HG03354 (cell line): ENCODE measurements at regions not wholly inside any gene's neighbourhood (a gene's known extent, or its start where the extent isn't known, plus 50 kb on each side); places are given as distances from the start of the nearest gene placed in this dataset.
"Not testable (repeated sequence)": the region's sequence is repeated elsewhere in the genome, so short reads cannot be mapped to it uniquely, and the experiment has no call there.

Experiments
- ATAC-seq: cut with Tn5 transposase; IDR thresholded peaks from one replicate; pipeline ENCODE4 v1.9.1; 2021; ENCODE audit warnings: mild to moderate bottlenecking; ENCODE audit not compliant: unreplicated experiment, poor library complexity, severe bottlenecking

DNA sequence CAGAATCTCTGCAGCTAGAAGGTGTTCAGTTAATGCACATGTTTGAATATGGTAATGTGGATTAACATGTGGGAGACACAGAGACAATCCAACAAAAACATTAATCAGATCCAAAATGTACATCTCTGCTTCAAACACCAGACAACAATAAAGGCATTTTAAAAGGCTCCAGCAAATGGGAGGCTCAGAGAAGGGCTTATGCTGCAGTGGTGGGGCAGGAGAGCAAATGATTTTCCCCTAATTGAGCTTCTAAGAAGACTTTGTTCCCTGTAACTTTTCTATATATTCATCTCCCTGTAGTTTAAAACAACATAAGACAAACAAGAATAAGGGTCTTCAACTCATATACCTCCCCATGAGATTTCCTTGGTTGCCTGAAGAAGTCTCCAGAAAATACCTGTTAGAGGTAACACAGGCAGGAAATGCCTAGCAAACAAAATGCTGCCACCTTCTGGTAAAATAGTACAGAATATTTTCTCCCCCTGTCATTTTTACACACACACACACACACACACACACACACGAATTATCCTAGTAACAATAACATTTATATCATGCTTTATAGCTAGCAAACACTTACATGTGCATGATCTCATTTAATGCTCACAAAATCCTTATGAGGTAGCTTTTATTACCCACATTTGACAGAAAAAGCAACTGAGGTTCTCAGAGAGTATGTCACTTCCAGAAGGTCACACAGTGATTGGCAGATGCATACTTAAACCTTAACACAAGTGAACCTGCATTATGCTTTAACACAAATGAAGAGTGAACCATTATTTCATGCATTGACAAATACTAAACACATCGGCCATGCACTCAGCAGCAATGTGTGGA, 123.4 kb upstream of the MB21D2 start:
- peak; percentile 74 for ATAC-seq

DNA sequence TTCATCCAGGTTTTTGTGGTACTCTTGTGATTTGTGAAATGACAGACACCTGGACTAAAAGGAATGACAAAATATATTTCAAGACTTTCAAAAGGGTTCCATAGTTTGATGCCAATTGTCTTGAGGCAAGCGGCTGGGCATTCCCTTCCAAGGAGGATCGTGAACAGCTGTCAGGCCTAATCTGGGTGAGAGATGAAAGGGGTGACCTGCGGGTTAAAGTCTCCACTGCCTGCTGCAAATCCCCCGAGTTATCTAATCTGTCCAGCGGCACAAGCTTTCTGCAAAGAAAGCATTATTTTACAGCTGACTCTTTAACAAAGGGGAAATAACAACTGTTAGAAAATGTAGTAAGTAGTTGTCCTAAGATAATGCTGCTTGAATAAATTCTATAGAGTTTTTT, 128.7 kb upstream of the MB21D2 start:
- no peak for ATAC-seq

DNA sequence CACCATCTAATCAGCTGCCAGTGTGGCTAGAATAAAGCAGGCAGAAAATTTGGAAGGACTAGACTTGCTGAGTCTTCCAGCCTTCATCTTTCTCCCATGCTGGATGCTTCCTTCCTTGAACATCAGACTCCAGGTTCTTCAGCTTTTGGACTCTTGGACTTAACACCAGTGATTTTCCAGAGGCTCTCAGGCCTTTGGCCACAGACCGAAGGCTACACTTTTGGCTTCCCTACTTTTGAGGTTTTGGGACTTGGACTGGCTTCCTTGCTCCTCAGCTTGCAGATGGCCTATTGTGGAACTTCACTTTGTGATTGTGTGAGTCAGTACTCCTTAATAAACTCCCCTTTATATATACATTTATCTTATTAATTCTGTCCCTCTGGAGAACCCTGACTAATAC, 129.8 kb upstream of the MB21D2 start:
- ATAC-seq = not testable (repeated sequence)

DNA sequence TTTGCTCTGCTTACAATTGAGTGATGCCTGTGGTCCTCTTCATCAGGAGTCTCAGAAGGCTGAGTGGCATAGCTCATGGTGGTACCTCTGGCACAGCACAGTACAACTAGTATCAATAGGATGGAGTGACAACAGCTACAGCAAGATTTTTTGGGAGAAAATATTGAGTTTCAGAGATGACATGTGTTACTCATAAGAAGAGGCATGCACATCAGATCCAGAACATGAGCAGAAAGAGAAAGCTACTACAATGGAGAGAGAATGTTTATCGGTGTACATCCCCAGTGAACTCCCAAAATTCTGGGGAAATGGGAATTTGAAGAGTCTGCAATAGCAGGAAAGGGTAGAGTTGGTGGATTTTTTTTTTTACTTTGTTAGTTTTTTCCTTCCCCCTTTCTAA, 130.5 kb upstream of the MB21D2 start:
- ATAC-seq = no peak

DNA sequence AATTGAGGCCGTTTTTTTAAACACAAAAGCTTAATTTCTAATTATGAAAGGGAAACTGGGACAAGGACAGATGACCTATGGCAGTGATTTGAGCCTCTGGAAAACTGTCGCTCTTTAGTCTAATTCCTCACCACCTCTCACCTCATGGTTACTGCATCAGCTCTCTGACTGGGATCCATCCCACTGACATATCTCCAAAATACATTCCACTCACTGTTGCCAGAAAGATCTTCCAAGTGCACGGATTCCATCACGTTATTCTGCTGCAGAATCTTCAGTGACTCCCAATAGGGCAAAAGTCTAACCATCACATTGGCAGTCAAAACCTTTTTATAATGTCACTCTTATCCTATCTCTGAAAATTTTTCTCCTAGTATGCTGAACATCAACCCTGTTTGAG, 132.3 kb upstream of the MB21D2 start:
- ATAC-seq = no peak

DNA sequence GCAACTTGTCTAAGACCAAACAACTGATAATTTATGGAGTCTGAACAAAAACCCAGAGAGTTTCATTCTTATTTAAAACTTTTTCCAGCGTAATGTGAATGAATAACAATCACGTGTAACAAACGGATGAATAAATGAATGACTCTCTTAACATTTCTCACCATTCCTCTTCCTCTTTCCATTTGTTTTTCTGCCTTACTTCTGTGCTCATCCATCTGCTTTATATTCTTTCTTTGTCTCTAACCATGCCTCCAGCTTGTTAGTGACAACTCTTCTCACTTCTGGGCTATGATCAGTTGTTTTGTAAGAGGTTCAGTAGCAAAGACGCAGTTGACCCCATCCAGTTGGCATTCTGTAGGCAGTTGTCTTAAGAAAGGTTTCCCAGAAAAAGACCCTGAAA, 133.7 kb upstream of the MB21D2 start:
- ATAC-seq = no peak

DNA sequence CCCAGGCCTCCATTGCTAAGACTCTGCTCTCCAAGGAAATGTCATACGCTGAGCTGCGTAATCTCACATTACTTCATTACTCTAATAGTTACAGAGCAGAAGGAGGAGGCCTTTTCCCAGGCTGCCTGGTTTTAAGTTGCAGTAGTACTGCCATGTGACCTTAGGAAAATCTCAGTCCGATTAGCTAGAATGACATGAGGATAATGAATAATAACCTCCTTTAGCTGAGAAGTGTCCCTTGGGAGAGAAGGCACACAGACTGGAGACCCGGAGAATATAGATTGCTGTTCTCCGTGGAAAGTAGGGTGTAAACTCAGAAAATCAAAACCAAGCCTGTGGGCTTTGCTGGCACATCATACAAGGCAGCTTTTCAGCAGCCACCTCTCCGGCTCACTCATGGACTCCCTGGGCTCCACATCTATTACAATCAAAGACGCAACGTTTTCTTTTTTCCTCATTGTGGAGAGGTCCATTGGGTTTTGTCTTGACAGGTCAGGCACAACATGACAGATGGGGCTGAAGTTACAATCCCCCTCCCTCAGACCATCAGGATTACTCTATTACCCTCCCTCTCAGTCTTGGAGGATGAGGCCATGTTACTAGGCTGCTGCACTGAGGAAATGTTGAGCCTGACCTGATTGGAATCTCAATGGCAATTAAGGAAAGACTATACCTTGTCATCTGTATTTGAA, 134.8 kb upstream of the MB21D2 start:
- no peak for ATAC-seq

DNA sequence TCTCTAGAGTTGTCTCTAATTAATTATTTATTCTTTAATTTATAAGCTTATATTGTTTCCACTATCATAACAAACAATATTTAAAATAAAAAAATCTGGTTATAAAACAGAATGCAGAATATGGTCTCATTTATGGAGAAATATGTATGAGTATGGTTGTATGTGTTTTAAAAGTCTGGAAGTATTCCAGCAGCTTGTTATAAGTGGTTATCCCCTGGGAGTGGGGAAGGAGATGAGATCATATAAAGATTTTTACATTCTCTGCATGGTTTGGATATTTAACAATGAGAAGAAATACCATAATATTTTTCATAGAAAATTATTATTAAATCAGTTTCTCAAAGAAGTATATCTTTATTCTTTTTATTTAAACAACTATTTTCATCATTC, 135.4 kb upstream of the MB21D2 start:
- ATAC-seq = no peak

DNA sequence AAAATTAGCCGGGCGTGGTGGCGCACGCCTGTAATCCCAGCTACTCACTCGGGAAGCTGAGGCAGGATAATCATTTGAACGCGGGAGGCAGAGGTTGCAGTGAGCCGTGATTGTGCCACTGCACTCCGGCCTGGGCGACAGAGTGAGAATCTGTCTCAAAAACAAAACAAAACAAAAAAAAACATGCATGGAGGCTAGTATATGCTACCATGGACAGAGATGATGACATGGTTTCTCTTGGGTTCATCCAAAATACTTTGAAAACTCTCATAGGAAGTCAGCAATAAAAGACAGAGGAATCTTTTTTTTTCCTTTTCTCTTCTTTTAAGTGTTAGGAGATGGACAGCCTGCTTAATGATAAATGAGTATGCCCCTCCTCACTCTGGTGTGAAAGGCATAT, 137.7 kb upstream of the MB21D2 start:
- ATAC-seq = no peak

DNA sequence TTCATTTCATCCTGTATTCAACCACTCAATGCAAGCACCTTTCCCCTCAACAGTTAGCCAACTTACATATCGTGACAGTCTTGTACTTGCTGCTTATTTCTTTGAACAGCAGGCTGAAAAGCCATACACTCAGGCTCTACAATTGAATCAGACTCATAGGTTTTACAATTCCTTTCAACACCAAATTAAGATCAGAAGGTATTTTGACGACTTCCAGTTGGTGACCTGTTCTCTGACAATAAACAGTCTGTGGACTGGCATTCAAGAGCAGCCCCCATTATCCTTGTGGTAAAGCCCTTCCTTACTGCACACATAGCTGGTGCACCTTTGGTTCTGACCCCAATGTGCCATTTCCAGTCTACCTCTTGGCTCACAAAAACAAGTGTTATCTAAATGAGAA, 140.0 kb upstream of the MB21D2 start:
- no peak for ATAC-seq

DNA sequence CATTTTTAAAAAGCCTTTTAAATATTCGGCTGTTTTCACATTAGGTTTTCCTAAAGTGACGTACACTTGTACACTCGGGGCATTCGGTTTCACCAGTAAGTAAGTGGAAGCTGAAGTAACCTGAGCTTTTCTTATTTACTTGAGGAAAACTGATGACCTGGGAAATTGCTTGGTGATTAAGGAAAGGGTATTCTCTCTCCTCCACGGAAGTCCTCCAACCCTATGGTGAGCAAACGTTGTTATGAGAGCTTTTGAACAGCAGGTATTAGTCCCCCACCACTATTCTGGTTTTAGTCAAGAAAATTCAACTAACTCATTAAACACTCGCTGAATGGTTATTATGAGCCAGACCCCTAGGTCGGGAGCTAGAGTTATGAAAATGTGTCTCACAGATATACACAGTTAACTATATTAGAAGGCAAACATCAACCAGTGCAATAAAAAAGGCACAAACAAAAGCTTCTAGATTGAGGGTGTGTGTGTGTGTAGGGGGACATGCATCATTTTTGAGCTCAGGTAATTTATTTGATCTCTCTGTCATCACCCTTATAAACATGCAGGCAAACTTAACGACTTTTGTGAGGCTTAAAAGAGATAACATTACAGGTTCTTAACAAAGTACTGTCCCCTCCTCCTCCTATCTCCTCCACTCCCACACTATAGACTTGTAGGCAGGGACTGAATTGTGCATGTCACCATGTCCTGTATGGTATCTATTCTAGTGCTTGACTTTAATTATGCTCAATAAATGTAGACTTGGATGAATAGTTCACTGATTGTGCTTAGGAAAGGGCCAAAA, 143.3 kb upstream of the MB21D2 start:
- ATAC-seq = no peak

DNA sequence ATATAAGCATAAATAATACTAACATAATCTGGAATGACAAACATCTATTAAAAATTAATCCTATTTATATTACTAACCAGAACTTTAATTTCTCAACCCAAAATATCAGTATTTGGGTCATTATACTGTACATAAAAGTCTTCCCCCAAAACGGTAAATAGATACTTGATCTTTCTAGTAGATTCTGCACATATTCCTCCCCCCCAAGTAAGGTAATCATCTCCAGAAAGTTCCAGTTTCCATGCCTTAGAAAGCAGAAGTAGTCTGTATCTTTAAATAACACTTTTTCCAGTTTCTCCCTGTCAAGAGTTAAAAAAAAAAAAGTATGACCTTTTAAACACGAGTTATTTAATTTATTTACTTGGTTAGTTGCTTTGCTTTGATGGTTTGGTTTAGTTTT, 150.7 kb upstream of the MB21D2 start:
- ATAC-seq = no peak

DNA sequence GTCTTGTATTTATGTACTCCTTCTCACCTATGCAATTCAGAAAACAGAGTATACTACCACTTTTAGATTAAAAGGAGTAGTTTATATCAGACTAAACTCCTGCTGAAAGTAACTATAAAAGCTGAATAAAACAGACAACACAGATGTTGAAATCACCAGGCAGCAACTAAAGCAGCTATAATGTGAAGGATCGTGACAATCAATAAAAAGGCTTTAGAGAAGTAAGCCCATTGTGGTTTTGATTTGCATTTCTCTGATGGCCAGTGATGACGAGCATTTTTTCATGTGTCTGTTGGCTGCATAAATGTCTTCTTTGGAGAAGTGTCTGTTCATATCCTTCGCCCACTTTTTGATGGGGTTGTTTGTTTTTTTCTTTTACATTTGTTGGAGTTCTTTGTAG, 152.1 kb upstream of the MB21D2 start:
- not testable (repeated sequence) for ATAC-seq

DNA sequence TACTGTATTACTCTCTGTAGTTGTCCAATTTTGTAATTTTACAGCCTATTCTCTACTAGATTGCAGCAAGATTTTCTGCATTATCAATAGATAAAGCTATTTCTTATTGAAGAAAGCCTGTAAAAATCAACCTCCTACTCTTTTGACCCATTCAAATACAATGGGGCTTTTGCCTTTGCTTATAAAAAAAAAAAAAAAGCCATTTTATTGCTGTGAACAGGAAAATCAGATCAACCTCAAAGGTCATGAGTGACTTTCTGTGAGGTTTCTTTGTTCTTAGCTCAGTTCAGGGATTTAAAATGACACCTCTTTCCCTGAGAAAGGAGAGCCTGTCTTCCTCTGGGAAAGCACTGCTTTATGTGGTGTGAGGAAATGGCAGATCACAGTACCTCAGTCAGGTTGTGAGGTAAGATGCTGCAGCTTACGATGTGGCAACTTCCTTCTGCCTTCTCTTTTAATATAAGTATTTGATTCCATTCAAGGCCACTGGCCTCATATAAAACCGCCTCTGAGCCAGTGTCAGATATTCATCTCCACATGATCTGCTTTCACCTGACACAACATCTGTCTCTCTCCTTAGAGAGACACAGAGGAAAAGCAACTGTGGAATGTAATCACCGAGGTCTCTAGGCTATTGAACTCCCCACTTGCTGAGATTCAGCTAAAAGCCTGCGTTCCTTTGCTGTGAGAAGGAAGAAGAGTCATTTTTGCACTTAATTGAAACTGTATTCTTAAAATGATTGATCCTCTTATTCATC, 161.5 kb upstream of the MB21D2 start:
- ATAC-seq = no peak

DNA sequence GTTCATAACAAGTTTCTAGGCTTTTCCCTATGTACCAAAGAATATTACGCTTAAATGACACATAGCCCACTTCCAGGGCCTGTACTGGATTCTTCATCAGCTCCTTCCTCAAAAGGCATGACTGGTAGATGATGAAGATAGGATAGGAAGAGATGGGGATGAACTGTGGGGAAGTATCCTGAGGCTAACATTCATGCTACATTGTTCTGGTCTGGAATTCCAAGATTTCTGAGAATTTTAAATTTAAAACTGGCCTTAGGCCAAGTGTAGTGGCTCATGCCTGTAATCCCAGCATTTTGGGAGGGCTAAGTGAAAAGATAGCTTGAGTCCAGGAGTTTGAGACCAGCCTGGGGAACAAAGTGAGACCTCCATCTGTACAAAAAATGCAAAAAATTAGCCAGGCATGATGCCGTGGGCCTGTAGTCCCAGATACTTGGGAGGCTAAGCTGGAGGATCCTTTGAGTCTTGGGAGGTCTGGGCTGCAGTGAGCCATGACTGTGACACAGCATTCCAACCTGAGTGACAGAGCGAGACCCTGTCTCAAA, 160.1 kb upstream of the PLAAT1 start:
- ATAC-seq = no peak

DNA sequence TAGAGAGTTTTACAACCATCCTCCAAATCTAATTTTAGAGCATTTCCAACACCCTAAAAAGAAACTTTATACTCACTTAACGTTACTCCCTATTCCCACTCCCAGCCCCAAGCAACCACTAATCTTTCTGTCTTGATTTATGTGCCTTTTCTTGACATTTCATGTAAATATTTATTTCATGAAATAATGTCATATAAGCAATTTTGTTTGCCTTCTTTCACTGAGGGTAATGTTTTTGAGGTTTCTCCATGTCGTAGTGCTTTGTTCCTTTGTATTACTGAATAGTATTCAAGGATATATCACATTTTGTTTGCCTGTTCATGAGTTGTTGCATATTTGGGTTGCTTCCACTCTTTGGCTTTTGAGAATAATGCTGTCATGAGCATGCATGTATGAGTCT, 155.4 kb upstream of the PLAAT1 start:
- no peak for ATAC-seq

DNA sequence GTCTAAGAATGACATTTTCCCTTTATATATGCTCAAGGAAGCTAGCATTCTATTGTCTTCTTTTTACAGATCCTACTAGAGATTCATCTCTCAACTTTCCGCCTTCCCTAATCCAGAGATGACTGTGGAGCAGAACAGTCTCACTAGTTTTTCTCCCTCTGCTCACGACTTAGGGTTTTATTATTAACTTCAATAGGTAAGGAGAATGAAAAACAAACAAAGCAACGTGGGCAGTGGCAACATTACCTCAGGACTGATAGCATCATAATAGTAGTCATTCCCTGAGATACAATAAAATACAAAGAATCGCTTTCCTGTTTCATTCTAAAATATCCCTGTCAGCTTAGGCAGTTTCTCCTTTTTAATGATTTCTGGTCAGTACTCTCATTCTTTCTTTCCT, 154.3 kb upstream of the PLAAT1 start:
- no peak for ATAC-seq

DNA sequence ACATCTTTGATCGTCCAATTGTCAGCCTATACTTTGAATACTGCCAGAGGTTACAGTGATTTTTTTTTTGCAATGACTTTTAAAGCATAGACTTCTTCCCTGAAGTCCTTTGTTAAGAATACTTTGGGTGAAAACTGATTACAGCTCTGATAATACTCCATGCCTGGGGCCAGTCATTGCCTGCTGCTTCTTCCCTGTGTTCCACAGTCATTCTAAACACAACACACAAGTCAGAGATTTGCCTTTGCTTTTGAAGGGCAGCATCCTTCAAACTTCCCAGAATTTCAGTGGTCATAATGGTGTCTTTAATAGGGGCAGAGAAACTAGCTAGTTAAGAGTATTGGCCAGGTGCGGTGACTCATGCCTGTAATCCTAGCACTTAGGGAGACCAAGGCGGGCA, 153.7 kb upstream of the PLAAT1 start:
- ATAC-seq = no peak

DNA sequence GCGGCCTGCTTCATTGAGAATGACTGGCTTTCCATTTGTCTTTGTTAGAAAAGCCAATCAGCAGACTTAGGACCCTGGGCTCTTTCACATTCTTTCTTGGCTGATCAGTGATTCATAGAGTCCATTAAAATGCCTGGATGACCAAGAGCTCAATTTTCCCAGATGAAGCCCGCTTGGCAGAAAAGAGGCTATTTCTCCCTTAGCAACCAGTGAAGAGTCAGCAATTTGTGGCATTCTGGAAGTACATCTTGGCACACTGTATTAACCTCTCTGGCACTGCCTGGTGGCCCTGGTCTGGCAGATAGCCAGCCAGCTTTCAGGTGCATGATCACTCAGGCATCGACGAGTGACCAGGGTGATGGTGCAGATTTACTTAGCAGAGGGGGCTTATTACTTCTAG, 145.7 kb upstream of the PLAAT1 start:
- no peak for ATAC-seq

DNA sequence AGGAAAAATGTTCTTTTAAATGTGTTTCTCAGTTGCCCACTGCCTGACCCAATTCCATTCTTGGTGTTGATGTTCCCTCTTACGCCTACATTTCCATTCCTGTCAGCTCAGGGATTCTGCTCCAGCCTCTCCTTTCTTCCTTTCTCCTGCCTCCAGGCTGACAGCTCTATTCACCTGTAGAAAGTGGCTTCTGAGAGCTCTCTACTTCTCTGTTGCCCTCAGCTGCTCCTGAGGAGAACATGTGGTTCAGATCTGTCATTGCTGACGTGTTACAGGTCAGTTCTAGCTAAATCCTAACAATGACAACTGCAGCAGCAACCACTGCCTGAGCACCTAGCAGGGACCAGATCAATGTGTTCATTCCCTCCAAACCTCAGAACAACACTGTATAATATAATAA, 144.9 kb upstream of the PLAAT1 start:
- ATAC-seq = no peak
